Astrocyte (in vitro differentiated cells and primary cell): ENCODE measurements at regions not wholly inside any gene's neighbourhood (a gene's known extent, or its start where the extent isn't known, plus 50 kb on each side); places are given as distances from the start of the nearest gene placed in this dataset.
"Not testable (repeated sequence)": the region's sequence is repeated elsewhere in the genome, so short reads cannot be mapped to it uniquely, and the experiment has no call there.

ENCODE experiments used
- DNase-seq: peaks from one replicate; pipeline ENCODE4 v3.0.0-alpha.2; 2010; ENCODE audit warnings: low read depth
- FAIRE-seq: peaks from 2 replicates; lab custom pipeline; 2011; peaks lifted over from hg19 to GRCh38; lab: Jason Lieb, UNC
- H2AFZ ChIP-seq: 2 replicates; pipeline ENCODE4 v1.6.0; 2012; ENCODE audit warnings: low read depth, low read length, inconsistent platforms
- H3K27ac ChIP-seq: 2 replicates; pipeline ENCODE4 v1.5.1; 2011; ENCODE audit warnings: low read depth, low read length, inconsistent platforms
- H3K27me3 ChIP-seq: 2 replicates; pipeline ENCODE4 v1.6.0; 2011; ENCODE audit warnings: low read length, inconsistent platforms; ENCODE audit not compliant: insufficient read depth
- H3K36me3 ChIP-seq: 2 replicates; pipeline ENCODE4 v1.5.1; 2011; ENCODE audit warnings: low read length, inconsistent platforms; ENCODE audit not compliant: insufficient read depth
- H3K4me1 ChIP-seq: 2 replicates; pipeline ENCODE4 v1.5.1; 2011; ENCODE audit warnings: low read length, inconsistent platforms; ENCODE audit not compliant: insufficient read depth
- H3K4me2 ChIP-seq: 2 replicates; pipeline ENCODE4 v1.6.0; 2012; ENCODE audit warnings: low read length, inconsistent platforms
- H3K4me3 ChIP-seq: 2 replicates; pipeline ENCODE4 v1.5.1; 2011; ENCODE audit warnings: low read depth, mild to moderate bottlenecking, low read length, inconsistent platforms; ENCODE audit not compliant: insufficient read depth
- H3K79me2 ChIP-seq: 2 replicates; pipeline ENCODE4 v1.6.0; 2012; ENCODE audit warnings: mild to moderate bottlenecking, low read length, inconsistent platforms; ENCODE audit not compliant: insufficient read depth
- H3K9ac ChIP-seq: 2 replicates; pipeline ENCODE4 v1.6.0; 2012; ENCODE audit warnings: mild to moderate bottlenecking, low read length, inconsistent platforms
- H3K9me3 ChIP-seq: 2 replicates; pipeline ENCODE4 v1.5.1; 2012; ENCODE audit warnings: low read depth, mild to moderate bottlenecking, low read length, inconsistent platforms; ENCODE audit not compliant: insufficient read depth
- H4K20me1 ChIP-seq: 2 replicates; pipeline ENCODE4 v1.6.0; 2012; ENCODE audit warnings: low read length, inconsistent platforms; ENCODE audit not compliant: insufficient read depth
- H3K27ac Mint-ChIP-seq: one replicate; pipeline ENCODE4 v1.8.0; 2021; ENCODE audit warnings: mild to moderate bottlenecking, mixed read lengths; ENCODE audit not compliant: unreplicated experiment
- H3K27me3 Mint-ChIP-seq: one replicate; pipeline ENCODE4 v1.8.0; 2021; ENCODE audit warnings: low read depth, mixed read lengths; ENCODE audit not compliant: unreplicated experiment
- H3K36me3 Mint-ChIP-seq: one replicate; pipeline ENCODE4 v1.8.0; 2021; ENCODE audit warnings: low read depth, mixed read lengths; ENCODE audit not compliant: unreplicated experiment
- H3K4me1 Mint-ChIP-seq: one replicate; pipeline ENCODE4 v1.8.0; 2021; ENCODE audit warnings: low read depth, mixed read lengths; ENCODE audit not compliant: unreplicated experiment
- H3K4me3 Mint-ChIP-seq: one replicate; pipeline ENCODE4 v1.8.0; 2021; ENCODE audit warnings: mild to moderate bottlenecking, moderate library complexity, mixed read lengths; ENCODE audit not compliant: unreplicated experiment
- H3K9me3 Mint-ChIP-seq: one replicate; pipeline ENCODE4 v1.8.0; 2021; ENCODE audit warnings: mild to moderate bottlenecking, mixed read lengths; ENCODE audit not compliant: unreplicated experiment
- CTCF ChIP-seq: IDR thresholded peaks from 2 replicates; pipeline ENCODE4 v1.5.1; 2011; ENCODE audit warnings: low read depth, mild to moderate bottlenecking, inconsistent platforms, low read length, moderate library complexity; ENCODE audit not compliant: insufficient read depth
- EZH2 ChIP-seq: IDR thresholded peaks from 2 replicates; pipeline ENCODE4 v1.6.1; 2012; ENCODE audit warnings: mild to moderate bottlenecking, low read length, inconsistent platforms; ENCODE audit not compliant: insufficient read depth

- H3K9me3 Mint-ChIP-seq: peaks cover 6% of the 10 kb centered on the region
- no peak overlapping the region for H3K9ac ChIP-seq
- H3K36me3 Mint-ChIP-seq: peaks cover 4% of the 10 kb centered on the region
- no peaks in the 10 kb centered on the region for H3K79me2 ChIP-seq
- no peak overlapping the region for H3K4me3 ChIP-seq
- no peaks in the 10 kb centered on the region for H3K9me3 ChIP-seq
- H3K27me3 ChIP-seq: peaks cover 8% of the 10 kb centered on the region
- no peaks in the 10 kb centered on the region for H3K4me1 ChIP-seq
- no peak overlapping the region for H3K27ac Mint-ChIP-seq
- no peak overlapping the region for H2AFZ ChIP-seq
- no peaks in the 10 kb centered on the region for H3K27me3 Mint-ChIP-seq
- H3K36me3 ChIP-seq: no peaks in the 10 kb centered on the region
- no peak overlapping the region for H3K4me3 Mint-ChIP-seq
- H3K4me2 ChIP-seq: no peak overlapping the region
- DNase-seq (no peak), FAIRE-seq (no peak)
- peaks cover 1% of the 10 kb centered on the region for H3K4me1 Mint-ChIP-seq
- no peaks in the 10 kb centered on the region for H4K20me1 ChIP-seq
- TF ChIP-seq CTCF: no peak
- TF ChIP-seq EZH2: no peak
- no peak overlapping the region for H3K27ac ChIP-seq
These were observed 65.2 kb downstream of the PPIAL4A start for GRCh38 chr1:120954736-120955135.

- not testable (repeated sequence) for H3K4me1 Mint-ChIP-seq, H3K9me3 ChIP-seq, H3K4me1 ChIP-seq, H3K9me3 Mint-ChIP-seq, H3K36me3 Mint-ChIP-seq, H2AFZ ChIP-seq, H3K27me3 Mint-ChIP-seq, H3K27me3 ChIP-seq, DNase-seq, H3K79me2 ChIP-seq, H3K36me3 ChIP-seq, FAIRE-seq, H3K9ac ChIP-seq, H3K4me2 ChIP-seq, H3K4me3 ChIP-seq, H4K20me1 ChIP-seq, H3K4me3 Mint-ChIP-seq, H3K27ac Mint-ChIP-seq, H3K27ac ChIP-seq
These were observed 66.4 kb downstream of the PPIAL4A start for GRCh38 chr1:120955961-120956360.

- not testable (repeated sequence) for H3K9me3 ChIP-seq, H3K27ac Mint-ChIP-seq, H2AFZ ChIP-seq, DNase-seq, H3K9me3 Mint-ChIP-seq, H3K9ac ChIP-seq, H4K20me1 ChIP-seq, H3K79me2 ChIP-seq, H3K4me2 ChIP-seq, H3K4me1 Mint-ChIP-seq, H3K27me3 Mint-ChIP-seq, H3K4me3 ChIP-seq, H3K4me3 Mint-ChIP-seq, FAIRE-seq, H3K27ac ChIP-seq, H3K36me3 Mint-ChIP-seq, H3K36me3 ChIP-seq, H3K4me1 ChIP-seq, H3K27me3 ChIP-seq
These were observed 76.4 kb downstream of the PPIAL4A start for GRCh38 chr1:120966018-120966417.

- not testable (repeated sequence) for H3K79me2 ChIP-seq, H3K9ac ChIP-seq, H3K4me1 ChIP-seq, H3K27me3 Mint-ChIP-seq, H3K27ac Mint-ChIP-seq, FAIRE-seq, H3K36me3 Mint-ChIP-seq, H2AFZ ChIP-seq, H3K9me3 ChIP-seq, H3K4me3 ChIP-seq, H3K9me3 Mint-ChIP-seq, H4K20me1 ChIP-seq, H3K4me3 Mint-ChIP-seq, H3K36me3 ChIP-seq, H3K27ac ChIP-seq, H3K4me2 ChIP-seq, H3K27me3 ChIP-seq, H3K4me1 Mint-ChIP-seq
- peak; percentile 22 for DNase-seq
These were observed 83.3 kb downstream of the PPIAL4A start for GRCh38 chr1:120972863-120973262.

GRCh38 chr1:120973836-120974235 lies 84.3 kb downstream of the PPIAL4A start:
- not testable (repeated sequence) for H3K4me3 ChIP-seq, H3K9me3 ChIP-seq, H3K36me3 Mint-ChIP-seq, H3K4me2 ChIP-seq, H3K4me3 Mint-ChIP-seq, H3K27me3 ChIP-seq, H3K9ac ChIP-seq, H4K20me1 ChIP-seq, H3K79me2 ChIP-seq, H3K27ac Mint-ChIP-seq, H3K36me3 ChIP-seq, FAIRE-seq, H3K27me3 Mint-ChIP-seq, H2AFZ ChIP-seq, H3K4me1 Mint-ChIP-seq, H3K4me1 ChIP-seq, H3K9me3 Mint-ChIP-seq, DNase-seq, H3K27ac ChIP-seq
